Natural killer cell (primary cell): ENCODE measurements at regions not wholly inside any gene's neighbourhood (a gene's known extent, or its start where the extent isn't known, plus 50 kb on each side); places are given as distances from the start of the nearest gene placed in this dataset.

Experiments
- ATAC-seq, 3 donors: fragments of 150-1000 bp in 2 of 3; fragments of 200-7000 bp in 1 of 3; cut with Tn5 transposase; 1 replicate in 1 of 3; 2 replicates in 2 of 3; pipeline ENCODE4 v1.10.0; 2021; ENCODE audit warnings: mild to moderate bottlenecking in 2 of 3, moderate library complexity in 2 of 3
- DNase-seq, 2 donors: peaks; one replicate each; pipeline versions ENCODE4 v3.0.0 to v3.0.0-alpha.2; 2013 to 2021; ENCODE audit warnings: mixed read lengths in 1 of 2
- H3K27ac ChIP-seq: one replicate; pipeline ENCODE4 v1.5.1; 2013; ENCODE audit warnings: mild to moderate bottlenecking, low read length
- H3K27me3 ChIP-seq: one replicate; pipeline ENCODE4 v1.6.1; 2013; ENCODE audit warnings: low read length; ENCODE audit not compliant: control insufficient read depth, insufficient read depth
- H3K36me3 ChIP-seq: one replicate; pipeline ENCODE4 v1.6.1; 2013; ENCODE audit warnings: low read length; ENCODE audit not compliant: control insufficient read depth, insufficient read depth
- H3K4me1 ChIP-seq: one replicate; pipeline ENCODE4 v1.6.1; 2013; ENCODE audit warnings: low read length; ENCODE audit not compliant: control insufficient read depth, insufficient read depth
- H3K4me3 ChIP-seq: one replicate; pipeline ENCODE4 v1.5.1; 2013; ENCODE audit warnings: low read length
- H3K9me3 ChIP-seq: one replicate; pipeline ENCODE4 v1.6.1; 2013; ENCODE audit warnings: low read length; ENCODE audit not compliant: control insufficient read depth, insufficient read depth
- H3K27ac Mint-ChIP-seq, 2 donors: one replicate each; pipeline ENCODE4 v1.8.0; 2022; ENCODE audit warnings: mild to moderate bottlenecking in 2 of 2, mixed read lengths in 2 of 2, moderate library complexity in 1 of 2
- H3K27me3 Mint-ChIP-seq, 2 donors: one replicate each; pipeline ENCODE4 v1.8.0; 2022; ENCODE audit warnings: low read depth in 2 of 2, mixed read lengths in 2 of 2
- H3K36me3 Mint-ChIP-seq: one replicate; pipeline ENCODE4 v1.8.0; 2022; ENCODE audit warnings: mixed read lengths
- H3K4me1 Mint-ChIP-seq, 2 donors: one replicate each; pipeline ENCODE4 v1.8.0; 2022; ENCODE audit warnings: mixed read lengths in 2 of 2
- H3K4me3 Mint-ChIP-seq: one replicate; pipeline ENCODE4 v1.8.0; 2022; ENCODE audit warnings: mild to moderate bottlenecking, moderate library complexity, mixed read lengths
- H3K9me3 Mint-ChIP-seq, 2 donors: one replicate each; pipeline ENCODE4 v1.8.0; 2022; ENCODE audit warnings: mixed read lengths in 2 of 2
- WGBS: methylation state at CpG from one replicate; pipeline ENCODE4 v1.1.7; 2013; ENCODE audit warnings: missing lambda C conversion rate; ENCODE audit not compliant: insufficient coverage; 5-methylcytosine and 5-hydroxymethylcytosine counted together
- intact Hi-C: fragments of 100-400 bp; cut with micrococcal nuclease; formaldehyde crosslinking; loops from one replicate; pipeline ENCODE4 v1.14.2; 2022
- TF ChIP-seq, protein P1 (sequence below): fragments of 200-600 bp; IDR thresholded peaks from one replicate; pipeline ENCODE4 v1.8.0; 2022; ENCODE audit warnings: antibody characterized with exemption

GRCh38 chr3:70722018-70722417, 409.6 kb upstream of the MDFIC2 start:
- Mint-ChIP-seq H3K36me3 (no peaks in the 10 kb centered on the region), H3K27ac (no peak overlapping the region), H3K27me3 (peaks cover 0 to 5% of the 10 kb centered on the region in 2 donors), H3K4me3 (no peak overlapping the region), H3K9me3 (no peaks in the 10 kb centered on the region), H3K4me1 (no peaks in the 10 kb centered on the region)
- no peaks in the 10 kb centered on the region for H3K9me3 ChIP-seq
- intact Hi-C loops = no loop called here
- no peak overlapping the region for H3K4me3 ChIP-seq
- no peaks in the 10 kb centered on the region for H3K27me3 ChIP-seq
- TF ChIP-seq, protein P1, sequence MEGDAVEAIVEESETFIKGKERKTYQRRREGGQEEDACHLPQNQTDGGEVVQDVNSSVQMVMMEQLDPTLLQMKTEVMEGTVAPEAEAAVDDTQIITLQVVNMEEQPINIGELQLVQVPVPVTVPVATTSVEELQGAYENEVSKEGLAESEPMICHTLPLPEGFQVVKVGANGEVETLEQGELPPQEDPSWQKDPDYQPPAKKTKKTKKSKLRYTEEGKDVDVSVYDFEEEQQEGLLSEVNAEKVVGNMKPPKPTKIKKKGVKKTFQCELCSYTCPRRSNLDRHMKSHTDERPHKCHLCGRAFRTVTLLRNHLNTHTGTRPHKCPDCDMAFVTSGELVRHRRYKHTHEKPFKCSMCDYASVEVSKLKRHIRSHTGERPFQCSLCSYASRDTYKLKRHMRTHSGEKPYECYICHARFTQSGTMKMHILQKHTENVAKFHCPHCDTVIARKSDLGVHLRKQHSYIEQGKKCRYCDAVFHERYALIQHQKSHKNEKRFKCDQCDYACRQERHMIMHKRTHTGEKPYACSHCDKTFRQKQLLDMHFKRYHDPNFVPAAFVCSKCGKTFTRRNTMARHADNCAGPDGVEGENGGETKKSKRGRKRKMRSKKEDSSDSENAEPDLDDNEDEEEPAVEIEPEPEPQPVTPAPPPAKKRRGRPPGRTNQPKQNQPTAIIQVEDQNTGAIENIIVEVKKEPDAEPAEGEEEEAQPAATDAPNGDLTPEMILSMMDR = no peak
- ATAC-seq (no peak), DNase-seq (no peak)
- H3K36me3 ChIP-seq = no peaks in the 10 kb centered on the region
- no peaks in the 10 kb centered on the region for H3K4me1 ChIP-seq
- H3K27ac ChIP-seq = no peak overlapping the region
- 100% methylated on average over 1 of the region's 1 CpG for WGBS

GRCh38 chr3:70716832-70717231, 404.4 kb upstream of the MDFIC2 start:
- DNase-seq = peak in 1 of 2 donors; percentile 31

DNA sequence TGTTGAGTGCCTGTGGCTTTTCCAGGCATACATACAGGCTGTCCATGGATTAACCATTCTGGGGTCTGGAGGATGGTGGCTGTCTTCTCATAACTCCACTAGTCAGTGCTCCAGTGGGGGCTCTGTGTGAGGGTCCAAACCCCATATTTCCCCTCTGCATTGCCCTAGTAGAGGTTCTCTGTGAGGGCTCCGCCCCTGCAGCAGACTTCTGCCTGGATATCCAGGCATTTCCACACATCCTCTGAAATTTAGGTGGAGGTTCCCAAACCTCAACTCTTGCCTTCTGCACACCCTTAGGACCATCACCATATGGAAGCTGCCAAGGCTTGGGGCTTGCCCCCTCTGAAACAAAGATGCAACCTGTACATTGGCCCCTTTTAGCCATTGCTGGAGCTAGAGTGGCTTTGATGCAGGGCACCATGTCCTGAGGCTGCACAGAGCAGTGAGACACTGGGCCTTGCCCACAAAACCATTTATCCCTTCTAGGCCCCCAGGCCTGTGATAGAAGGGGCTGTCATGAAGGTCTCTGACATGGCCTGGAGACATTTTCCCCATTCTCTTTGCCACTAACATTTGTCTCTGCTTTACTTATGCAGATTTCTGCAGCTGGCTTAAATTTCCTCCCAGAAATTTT, 400.1 kb upstream of the MDFIC2 start:
- 80% methylated on average over 1 of the region's 1 CpG for WGBS
- intact Hi-C loops = no loop called here
- Mint-ChIP-seq H3K4me1 (no peaks in the 10 kb centered on the region), H3K27me3 (peaks cover 0 to 4% of the 10 kb centered on the region in 2 donors), H3K27ac (no peak overlapping the region), H3K36me3 (peaks cover 9% of the 10 kb centered on the region), H3K4me3 (no peak overlapping the region), H3K9me3 (peaks cover 5 to 10% of the 10 kb centered on the region in 2 donors)
- DNase-seq = no peak
- H3K36me3 ChIP-seq = no peaks in the 10 kb centered on the region
- H3K27me3 ChIP-seq = no peaks in the 10 kb centered on the region
- TF ChIP-seq, protein P1 = no peak
- no peak overlapping the region for H3K4me3 ChIP-seq
- no peak overlapping the region for H3K27ac ChIP-seq
- no peaks in the 10 kb centered on the region for H3K4me1 ChIP-seq
- ATAC-seq = no peak
- peaks cover 17% of the 10 kb centered on the region for H3K9me3 ChIP-seq

More at GRCh38 chr3:70716832-70717231, 404.4 kb upstream of the MDFIC2 start:
- H3K36me3 ChIP-seq = no peaks in the 10 kb centered on the region
- 15% methylated on average over 3 of the region's 4 CpGs for WGBS
- no peak overlapping the region for H3K4me3 ChIP-seq
- no peaks in the 10 kb centered on the region for H3K4me1 ChIP-seq
- peaks cover 11% of the 10 kb centered on the region for H3K9me3 ChIP-seq
- Mint-ChIP-seq H3K27me3 (peaks cover 0 to 7% of the 10 kb centered on the region in 2 donors), H3K4me1 (no peaks in the 10 kb centered on the region), H3K36me3 (peaks cover 9% of the 10 kb centered on the region), H3K4me3 (no peak overlapping the region), H3K9me3 (peaks cover 5 to 8% of the 10 kb centered on the region in 2 donors), H3K27ac (no peak overlapping the region)
- no peak overlapping the region for H3K27ac ChIP-seq
- intact Hi-C loops = no loop called here
- H3K27me3 ChIP-seq = no peaks in the 10 kb centered on the region
- no peak for ATAC-seq
- TF ChIP-seq, protein P1 = no peak
